HEK293T (cell line): ENCODE measurements at regions not wholly inside any gene's neighbourhood (a gene's known extent, or its start where the extent isn't known, plus 50 kb on each side); places are given as distances from the start of the nearest gene placed in this dataset.

Experiments used
- CTCF ChIA-PET: fragments of 350-600 bp; formaldehyde crosslinking; extraction: SDS; loops from one replicate; lab custom pipeline; 2021; ENCODE audit warnings: antibody characterized with exemption, inconsistent platforms; lab: Yijun Ruan, JAX
- POLR2A ChIA-PET: fragments of 350-600 bp; formaldehyde crosslinking; extraction: SDS; loops from one replicate; lab custom pipeline; 2020; ENCODE audit warnings: antibody characterized with exemption, inconsistent platforms; lab: Yijun Ruan, JAX
- DNase-seq: peaks from one replicate; pipeline ENCODE4 v3.0.0; 2012; ENCODE audit warnings: mixed read lengths; ENCODE audit errors: extremely low spot score
- ARNT ChIP-seq: fragments of 450-650 bp; IDR thresholded peaks from 2 replicates; pipeline ENCODE4 v1.6.1; 2017; ENCODE audit warnings: mild to moderate bottlenecking
- BHLHE40 ChIP-seq: fragments of 450-650 bp; IDR thresholded peaks from 2 replicates; pipeline ENCODE4 v1.6.1; 2016; ENCODE audit warnings: mild to moderate bottlenecking, moderate library complexity, borderline replicate concordance
- CTBP1 ChIP-seq: fragments of 450-650 bp; IDR thresholded peaks from 2 replicates; pipeline ENCODE4 v1.6.1; 2016; ENCODE audit warnings: borderline replicate concordance
- ELF4 ChIP-seq: fragments of 450-650 bp; IDR thresholded peaks from 2 replicates; pipeline ENCODE4 v1.6.1; 2017; ENCODE audit warnings: antibody characterized with exemption
- FOXA1 ChIP-seq: fragments of 450-650 bp; IDR thresholded peaks from 2 replicates; pipeline ENCODE4 v1.6.1; 2016; ENCODE audit warnings: mild to moderate bottlenecking
- FOXK2 ChIP-seq: fragments of 450-650 bp; IDR thresholded peaks from 2 replicates; pipeline ENCODE4 v1.6.1; 2016; ENCODE audit warnings: mild to moderate bottlenecking
- FOXM1 ChIP-seq: fragments of 450-650 bp; IDR thresholded peaks from 2 replicates; pipeline ENCODE4 v1.6.1; 2017; ENCODE audit warnings: mild to moderate bottlenecking, borderline replicate concordance
- HDGF ChIP-seq: fragments of 450-650 bp; IDR thresholded peaks from 2 replicates; pipeline ENCODE4 v1.6.1; 2017; ENCODE audit warnings: antibody characterized with exemption, borderline replicate concordance
- L3MBTL2 ChIP-seq: fragments of 450-650 bp; conservative IDR thresholded peaks from 2 replicates; pipeline ENCODE4 v1.6.1; 2016; ENCODE audit warnings: mild to moderate bottlenecking
- LEF1 ChIP-seq: fragments of 450-650 bp; IDR thresholded peaks from 2 replicates; pipeline ENCODE4 v1.6.1; 2017; ENCODE audit warnings: mild to moderate bottlenecking, borderline replicate concordance
- NFRKB ChIP-seq: fragments of 450-650 bp; IDR thresholded peaks from 2 replicates; pipeline ENCODE4 v1.6.1; 2016; ENCODE audit warnings: mild to moderate bottlenecking, moderate library complexity
- PKNOX1 ChIP-seq: fragments of 450-650 bp; IDR thresholded peaks from 2 replicates; pipeline ENCODE4 v1.6.1; 2016
- SP1 ChIP-seq: fragments of 450-650 bp; IDR thresholded peaks from 2 replicates; pipeline ENCODE4 v1.6.1; 2017
- SUZ12 ChIP-seq: fragments of 450-650 bp; IDR thresholded peaks from 2 replicates; pipeline ENCODE4 v1.6.1; 2016; ENCODE audit warnings: mild to moderate bottlenecking
- TARDBP ChIP-seq: fragments of 450-650 bp; IDR thresholded peaks from 2 replicates; pipeline ENCODE4 v1.6.1; 2016
- ZNF384 ChIP-seq: fragments of 450-650 bp; IDR thresholded peaks from 2 replicates; pipeline ENCODE4 v1.6.1; 2016

- no peak for DNase-seq
- no peak for TF ChIP-seq SP1
- TF ChIP-seq TARDBP: no peak
- no peak for TF ChIP-seq L3MBTL2
- no peak for TF ChIP-seq FOXK2
- no peak for TF ChIP-seq ZNF384
- TF ChIP-seq PKNOX1: no peak
- no peak for TF ChIP-seq FOXA1
- no peak for TF ChIP-seq ARNT
- TF ChIP-seq CTBP1: no peak
- no peak for TF ChIP-seq BHLHE40
- ChIA-PET CTCF (no interaction called here), POLR2A (no interaction called here)
Measured at GRCh38 chr6:114718716-114719270, 376.0 kb upstream of the HS3ST5 start.

GRCh38 chr6:114718186-114718585 is 375.4 kb upstream of the HS3ST5 start:
- TF ChIP-seq SP1: no peak
- ChIA-PET CTCF (no interaction called here), POLR2A (no interaction called here)
- no peak for DNase-seq

DNA sequence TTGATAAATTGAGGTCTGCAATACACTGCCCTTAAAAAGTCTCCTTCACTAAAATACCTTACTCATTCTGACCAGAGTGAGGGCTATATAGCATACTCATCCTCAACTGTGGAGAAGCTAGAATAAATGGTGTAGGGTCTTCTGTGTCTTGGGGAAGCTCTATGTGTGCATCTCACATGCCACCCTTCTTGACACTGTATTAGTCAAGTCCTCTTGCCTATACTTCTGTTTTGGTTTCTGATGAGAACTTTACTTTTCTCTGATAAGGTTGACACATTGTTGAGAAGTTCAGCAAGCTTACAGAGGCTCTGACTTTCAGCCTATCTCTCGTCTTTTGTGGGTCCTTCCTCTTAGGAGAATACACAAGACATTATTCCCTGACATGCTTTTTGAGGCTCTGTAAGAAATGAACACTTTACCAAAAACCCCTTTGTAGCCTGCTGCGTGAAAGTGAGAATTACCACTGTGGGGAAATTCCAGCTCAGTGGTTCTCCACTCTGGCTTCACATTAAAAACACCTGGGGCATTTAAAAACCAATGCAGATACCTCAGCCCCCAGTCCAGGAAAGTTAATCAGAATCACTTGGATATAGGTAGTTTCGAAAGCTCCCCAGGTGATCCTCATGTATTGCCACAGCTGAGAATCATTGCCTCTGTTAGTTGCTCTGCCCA is 372.1 kb upstream of the HS3ST5 start:
- no peak for DNase-seq
- POLR2A ChIA-PET: interaction anchor here (0.9 kb wide), 1 partner anchor 26 kb away, joined by 3 read pairs; no protein-coding TSS in a partner anchor
- no peak for TF ChIP-seq LEF1
- TF ChIP-seq CTBP1: no peak
- no peak for TF ChIP-seq HDGF
- no peak for TF ChIP-seq ELF4
- no peak for TF ChIP-seq FOXA1
- no peak for TF ChIP-seq SP1
- no peak for TF ChIP-seq L3MBTL2
- TF ChIP-seq ARNT: no peak
- TF ChIP-seq FOXK2: no peak
- TF ChIP-seq NFRKB: no peak
- CTCF ChIA-PET: interaction anchor here (0.6 to 1.2 kb wide), 2 partner anchors 33 to 224 kb away, joined by 3 to 4 read pairs; no protein-coding TSS in a partner anchor

DNA sequence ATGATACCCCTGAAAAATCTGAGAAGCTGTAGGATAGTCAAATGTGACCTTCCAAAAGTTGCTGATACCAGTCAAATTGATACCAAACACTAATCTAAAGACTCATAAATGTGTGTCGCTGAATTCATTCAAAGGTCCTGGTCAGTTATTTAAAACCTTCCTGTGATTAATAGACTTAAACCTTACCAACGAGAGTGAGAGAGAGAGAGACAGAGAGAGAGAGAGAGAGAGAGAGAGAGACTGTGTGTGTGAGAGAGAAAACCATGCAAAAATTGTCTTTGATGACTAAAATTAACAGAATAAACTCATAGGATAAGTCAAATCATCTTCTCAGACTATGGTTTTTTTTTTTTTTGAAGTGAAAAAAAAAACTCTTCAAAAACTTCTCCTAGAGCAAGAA is 370.9 kb upstream of the HS3ST5 start:
- TF ChIP-seq FOXA1: no peak
- TF ChIP-seq L3MBTL2: no peak
- TF ChIP-seq FOXK2: no peak
- TF ChIP-seq SUZ12: no peak
- no peak for TF ChIP-seq CTBP1
- TF ChIP-seq BHLHE40: no peak
- no peak for TF ChIP-seq ARNT
- no peak for TF ChIP-seq ZNF384
- TF ChIP-seq SP1: no peak
- TF ChIP-seq TARDBP: no peak
- no peak for TF ChIP-seq PKNOX1
- TF ChIP-seq FOXM1: no peak
- DNase-seq: no peak
- CTCF ChIA-PET: no interaction called here
- POLR2A ChIA-PET: no interaction called here

GRCh38 chr6:114712129-114712662 is 369.4 kb upstream of the HS3ST5 start:
- ChIA-PET POLR2A (no interaction called here), CTCF (no interaction called here)
- TF ChIP-seq HDGF: no peak
- no peak for TF ChIP-seq BHLHE40
- TF ChIP-seq TARDBP: no peak
- no peak for TF ChIP-seq ZNF384
- TF ChIP-seq NFRKB: no peak
- no peak for TF ChIP-seq L3MBTL2
- TF ChIP-seq CTBP1: no peak
- TF ChIP-seq FOXK2: no peak
- TF ChIP-seq FOXA1: no peak
- no peak for DNase-seq

DNA sequence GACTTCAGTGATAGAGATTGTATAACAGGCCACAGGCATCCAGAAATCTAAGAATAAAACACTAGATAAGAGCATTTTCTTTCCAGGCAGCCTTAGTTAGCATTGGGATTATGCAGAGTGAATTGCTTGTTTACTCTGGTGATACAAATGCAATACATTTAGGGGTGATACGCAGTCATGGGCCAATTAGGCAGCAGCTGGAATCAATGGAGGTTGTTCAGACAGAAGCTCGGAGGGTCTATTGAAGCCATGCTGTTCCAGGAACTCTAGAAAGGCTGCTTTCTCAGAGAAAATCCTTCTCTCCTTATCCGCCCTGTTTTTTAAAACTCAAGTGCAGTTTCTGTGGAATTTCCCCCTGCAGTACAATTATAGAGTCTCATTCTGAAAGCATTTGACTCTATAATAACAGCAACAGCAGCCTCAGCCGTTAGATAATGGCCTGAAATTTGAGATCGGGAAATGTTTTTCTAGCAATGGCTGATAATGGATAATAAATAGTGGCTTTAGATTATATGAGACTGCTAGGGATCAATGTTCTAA is 364.3 kb upstream of the HS3ST5 start:
- TF ChIP-seq FOXA1 (no peak), LEF1 (no peak), SP1 (no peak), PKNOX1 (no peak), CTBP1 (no peak), FOXM1 (no peak), ELF4 (no peak), ARNT (no peak), L3MBTL2 (no peak)
- no peak for DNase-seq
- ChIA-PET CTCF (no interaction called here), POLR2A (no interaction called here)

GRCh38 chr6:114690625-114691024 is 347.8 kb upstream of the HS3ST5 start:
- no peak for DNase-seq
- CTCF ChIA-PET: no interaction called here
- POLR2A ChIA-PET: no interaction called here
- TF ChIP-seq PKNOX1: no peak
- no peak for TF ChIP-seq NFRKB
- TF ChIP-seq LEF1: no peak
- no peak for TF ChIP-seq CTBP1
- no peak for TF ChIP-seq ARNT
- TF ChIP-seq FOXK2: no peak
- TF ChIP-seq TARDBP: no peak
